ENCODE measurements at regions not wholly inside any gene's neighbourhood (a gene's known extent, or its start where the extent isn't known, plus 50 kb on each side); places are given as distances from the start of the nearest gene placed in this dataset.
"Not testable (repeated sequence)": the region's sequence is repeated elsewhere in the genome, so short reads cannot be mapped to it uniquely, and the experiment has no call there.

- no peak for DNase-seq (ENCODE audit: low read depth)
Observed at GRCh38 chr16:35751191-35751941, 2292.0 kb downstream of the TP53TG3F start.

- no peak for DNase-seq (ENCODE audit: low read depth)
Observed at GRCh38 chr16:35752012-35752772, 2292.8 kb downstream of the TP53TG3F start.

GRCh38 chr16:35752773-35753558 is 2293.6 kb downstream of the TP53TG3F start:
- no peak for DNase-seq (ENCODE audit: low read depth)

- DNase-seq (ENCODE audit: low read depth): no peak
Observed at GRCh38 chr16:35753559-35754390, 2294.4 kb downstream of the TP53TG3F start.

GRCh38 chr16:35754391-35755369 is 2295.3 kb downstream of the TP53TG3F start:
- no peak for DNase-seq (ENCODE audit: low read depth)

- no peak for DNase-seq (ENCODE audit: low read depth)
Observed at GRCh38 chr16:35788381-35788780, 2329.0 kb downstream of the TP53TG3F start.

GRCh38 chr16:35792516-35793285 is 2333.3 kb downstream of the TP53TG3F start:
- no peak for DNase-seq (ENCODE audit: low read depth)

- no peak for DNase-seq (ENCODE audit: low read depth)
Observed at GRCh38 chr16:35793601-35794000, 2334.2 kb downstream of the TP53TG3F start.

- no peak for DNase-seq (ENCODE audit: low read depth)
Observed at GRCh38 chr16:35794896-35795295, 2335.5 kb downstream of the TP53TG3F start.

- DNase-seq (ENCODE audit: low read depth): no peak
Observed at GRCh38 chr16:35795361-35796029, 2336.1 kb downstream of the TP53TG3F start.

- no peak for DNase-seq (ENCODE audit: low read depth)
Observed at GRCh38 chr16:35797811-35798210, 2338.4 kb downstream of the TP53TG3F start.

- no peak for DNase-seq (ENCODE audit: low read depth)
Observed at GRCh38 chr16:35798885-35799426, 2339.5 kb downstream of the TP53TG3F start.

- not testable (repeated sequence) for DNase-seq (ENCODE audit: low read depth)
Observed at GRCh38 chr16:35804465-35804864, 2345.1 kb downstream of the TP53TG3F start.

- DNase-seq (ENCODE audit: low read depth): no peak
Observed at GRCh38 chr16:35823342-35823741, 2363.9 kb downstream of the TP53TG3F start.

- no peak for DNase-seq (ENCODE audit: low read depth)
Observed at GRCh38 chr16:35841632-35842031, 2382.2 kb downstream of the TP53TG3F start.

- DNase-seq (ENCODE audit: low read depth): no peak
Observed at GRCh38 chr16:35862242-35862641, 2402.8 kb downstream of the TP53TG3F start.

GRCh38 chr16:35868630-35869029 is 2409.2 kb downstream of the TP53TG3F start:
- DNase-seq (ENCODE audit: low read depth): no peak

- no peak for DNase-seq (ENCODE audit: low read depth)
Observed at GRCh38 chr16:35873472-35873871, 2414.1 kb downstream of the TP53TG3F start.

- DNase-seq (ENCODE audit: low read depth): no peak
Observed at GRCh38 chr16:35881654-35882053, 2422.2 kb downstream of the TP53TG3F start.
